ENCODE measurements at regions not wholly inside any gene's neighbourhood (a gene's known extent, or its start where the extent isn't known, plus 50 kb on each side); places are given as distances from the start of the nearest gene placed in this dataset.
"Not testable (repeated sequence)": the region's sequence is repeated elsewhere in the genome, so short reads cannot be mapped to it uniquely, and the experiment has no call there.

GRCh38 chr22:23434198-23434830, 145.8 kb downstream of the IGLL1 start:
- not testable (repeated sequence) for TF ChIP-seq EZH2 (IDR thresholded peaks at IDR 0.05; ENCODE audit: borderline replicate concordance, low read length); CTCF (IDR thresholded peaks at IDR 0.05; ENCODE audit: low read length)

All from OCI-LY1 (cell line).